GM12891 (cell line): ENCODE measurements at regions not wholly inside any gene's neighbourhood (a gene's known extent, or its start where the extent isn't known, plus 50 kb on each side); places are given as distances from the start of the nearest gene placed in this dataset.

Experiments
- PAX5 ChIP-seq: IDR thresholded peaks from 2 replicates; pipeline ENCODE4 v1.6.1; 2011; ENCODE audit warnings: low read length, moderate library complexity, mild to moderate bottlenecking; ENCODE audit not compliant: insufficient read depth, severe bottlenecking
- POLR2A ChIP-seq: IDR thresholded peaks from 2 replicates; pipeline ENCODE4 v1.6.1; 2011; ENCODE audit warnings: low read depth, low read length, control low read depth
- POLR2AphosphoS5 ChIP-seq: IDR thresholded peaks from 2 replicates; pipeline ENCODE4 v1.6.1; 2011; ENCODE audit warnings: low read depth, low read length, control low read depth
- POU2F2 ChIP-seq: IDR thresholded peaks from 2 replicates; pipeline ENCODE4 v1.6.1; 2011; ENCODE audit warnings: low read depth, mild to moderate bottlenecking, control low read depth, low read length, moderate library complexity
- SPI1 ChIP-seq: IDR thresholded peaks from 2 replicates; pipeline ENCODE4 v1.6.1; 2011; ENCODE audit warnings: low read depth, low read length, control low read depth
- TAF1 ChIP-seq: IDR thresholded peaks from 2 replicates; pipeline ENCODE4 v1.6.1; 2011; ENCODE audit warnings: low read depth, low read length, control low read depth

DNA sequence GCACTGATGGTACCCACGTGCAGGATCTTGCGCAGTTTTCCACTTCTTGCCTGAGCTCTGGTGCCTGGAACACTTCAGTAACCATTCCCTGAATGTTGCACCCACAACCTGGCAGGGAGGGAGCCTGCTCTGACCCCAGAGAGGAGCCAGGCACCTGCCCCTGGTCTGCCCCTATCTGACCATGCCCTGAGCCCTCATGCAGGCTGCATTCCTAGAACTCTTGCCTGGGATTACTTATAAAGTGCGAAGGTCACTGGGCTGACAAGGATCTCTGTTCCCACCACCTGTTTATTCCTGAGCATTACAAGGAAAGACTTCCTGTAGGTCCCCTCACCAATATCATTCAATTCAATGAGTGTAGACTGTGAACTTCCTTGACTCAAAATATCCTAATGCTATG, 191.9 kb upstream of the FMN2 start:
- TF ChIP-seq POU2F2 (no peak), TAF1 (no peak), POLR2A (no peak), POLR2AphosphoS5 (no peak), SPI1 (no peak), PAX5 (no peak)
